C4-2B (cell line): ENCODE measurements at regions not wholly inside any gene's neighbourhood (a gene's known extent, or its start where the extent isn't known, plus 50 kb on each side); places are given as distances from the start of the nearest gene placed in this dataset.

Experiments used
- H3K27ac ChIP-seq: fragments of 450-650 bp; 2 replicates; pipeline ENCODE4 v1.5.1; 2017
- ZFX ChIP-seq: fragments of 450-650 bp; IDR thresholded peaks from 2 replicates; pipeline ENCODE4 v1.6.1; 2017
- TF ChIP-seq, protein P1 (sequence below): fragments of 450-650 bp; conservative IDR thresholded peaks from 2 replicates; pipeline ENCODE4 v1.5.1; 2017; ENCODE audit warnings: mild to moderate bottlenecking

DNA sequence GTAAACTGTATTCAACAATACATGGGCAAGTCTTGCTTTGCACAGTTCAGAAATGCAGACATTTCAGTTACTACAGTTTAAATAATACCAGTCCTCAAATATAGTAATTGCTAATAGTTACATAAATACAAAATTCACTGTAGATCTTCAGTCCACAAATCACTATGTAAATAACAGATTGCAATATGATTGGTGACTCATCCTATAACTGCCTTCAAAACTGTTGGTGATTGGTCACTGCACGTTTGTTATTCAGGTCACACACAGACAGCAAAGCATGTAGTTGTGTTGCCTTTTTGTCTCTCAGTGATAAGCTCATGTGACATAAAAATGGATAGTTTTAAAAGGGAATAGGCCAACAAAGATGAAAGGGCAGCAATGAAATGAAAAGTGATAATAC, 186.5 kb upstream of the CTTNBP2NL start:
- TF ChIP-seq, protein P1, sequence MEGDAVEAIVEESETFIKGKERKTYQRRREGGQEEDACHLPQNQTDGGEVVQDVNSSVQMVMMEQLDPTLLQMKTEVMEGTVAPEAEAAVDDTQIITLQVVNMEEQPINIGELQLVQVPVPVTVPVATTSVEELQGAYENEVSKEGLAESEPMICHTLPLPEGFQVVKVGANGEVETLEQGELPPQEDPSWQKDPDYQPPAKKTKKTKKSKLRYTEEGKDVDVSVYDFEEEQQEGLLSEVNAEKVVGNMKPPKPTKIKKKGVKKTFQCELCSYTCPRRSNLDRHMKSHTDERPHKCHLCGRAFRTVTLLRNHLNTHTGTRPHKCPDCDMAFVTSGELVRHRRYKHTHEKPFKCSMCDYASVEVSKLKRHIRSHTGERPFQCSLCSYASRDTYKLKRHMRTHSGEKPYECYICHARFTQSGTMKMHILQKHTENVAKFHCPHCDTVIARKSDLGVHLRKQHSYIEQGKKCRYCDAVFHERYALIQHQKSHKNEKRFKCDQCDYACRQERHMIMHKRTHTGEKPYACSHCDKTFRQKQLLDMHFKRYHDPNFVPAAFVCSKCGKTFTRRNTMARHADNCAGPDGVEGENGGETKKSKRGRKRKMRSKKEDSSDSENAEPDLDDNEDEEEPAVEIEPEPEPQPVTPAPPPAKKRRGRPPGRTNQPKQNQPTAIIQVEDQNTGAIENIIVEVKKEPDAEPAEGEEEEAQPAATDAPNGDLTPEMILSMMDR: no peak
- no peak for TF ChIP-seq ZFX
- H3K27ac ChIP-seq: no peak overlapping the region

DNA sequence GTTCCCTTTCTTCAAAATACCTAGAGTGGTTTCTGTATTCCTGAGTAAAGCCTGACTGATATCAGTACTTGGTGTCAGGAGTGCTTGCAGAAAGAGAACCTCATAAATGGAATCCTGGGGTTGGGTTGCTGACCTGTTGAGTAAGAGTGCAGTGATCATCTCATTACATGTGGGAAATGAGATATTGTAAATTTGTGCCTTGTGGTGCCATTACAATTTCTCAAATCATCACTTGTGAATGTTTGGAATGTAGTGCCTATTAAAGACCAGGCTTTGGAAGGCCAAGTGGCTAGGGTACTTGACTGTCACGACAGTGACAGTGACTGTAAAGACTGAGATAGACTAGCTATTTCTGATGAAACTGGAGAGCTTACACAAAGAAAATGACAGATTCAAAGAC, 176.7 kb upstream of the CTTNBP2NL start:
- H3K27ac ChIP-seq: no peak overlapping the region
- TF ChIP-seq ZFX: no peak
- TF ChIP-seq, protein P1: no peak

DNA sequence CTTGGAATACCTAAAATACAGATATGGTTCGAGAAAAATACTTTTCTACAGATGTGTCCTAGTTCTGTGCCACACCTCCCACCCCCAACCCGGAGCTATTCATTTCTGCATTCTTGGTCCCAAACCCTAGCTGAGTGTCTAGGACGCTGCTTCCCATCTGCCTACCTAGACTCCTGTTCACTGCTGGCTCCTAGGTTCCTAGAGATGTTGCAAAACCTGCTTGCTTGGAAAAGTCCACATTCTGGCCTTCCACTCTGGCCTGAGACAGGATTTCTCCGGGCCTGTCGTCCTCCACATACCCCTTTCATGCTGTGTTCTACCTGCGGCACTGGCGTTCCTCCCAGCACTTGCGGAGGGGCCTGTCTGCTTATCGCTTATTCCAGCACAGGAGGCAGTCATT, 165.8 kb upstream of the CTTNBP2NL start:
- TF ChIP-seq, protein P1: no peak
- no peak for TF ChIP-seq ZFX

DNA sequence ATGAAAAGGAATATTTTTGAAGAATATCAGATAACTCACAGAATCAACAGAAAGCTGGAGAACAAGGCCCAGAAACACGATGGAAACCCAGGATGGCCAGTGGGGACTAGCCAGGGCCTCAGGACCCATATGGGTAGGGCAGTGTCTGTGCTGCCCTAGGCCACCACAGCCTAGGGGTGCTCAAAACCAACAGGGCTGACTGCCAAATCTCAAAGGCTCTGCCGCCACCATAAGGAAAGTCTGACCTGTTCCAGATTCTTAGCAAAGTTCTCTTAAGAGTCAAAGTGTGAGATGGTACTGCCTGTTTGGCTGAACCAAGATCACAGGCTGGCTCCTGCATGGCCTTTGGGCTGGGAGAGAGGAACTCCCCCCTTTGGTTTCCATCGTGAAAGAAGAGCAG, 164.7 kb upstream of the CTTNBP2NL start:
- no peak overlapping the region for H3K27ac ChIP-seq
- TF ChIP-seq ZFX: no peak
- TF ChIP-seq, protein P1: no peak

More for the DNA sequence above, 165.8 kb upstream of the CTTNBP2NL start:
- H3K27ac ChIP-seq: no peak overlapping the region

DNA sequence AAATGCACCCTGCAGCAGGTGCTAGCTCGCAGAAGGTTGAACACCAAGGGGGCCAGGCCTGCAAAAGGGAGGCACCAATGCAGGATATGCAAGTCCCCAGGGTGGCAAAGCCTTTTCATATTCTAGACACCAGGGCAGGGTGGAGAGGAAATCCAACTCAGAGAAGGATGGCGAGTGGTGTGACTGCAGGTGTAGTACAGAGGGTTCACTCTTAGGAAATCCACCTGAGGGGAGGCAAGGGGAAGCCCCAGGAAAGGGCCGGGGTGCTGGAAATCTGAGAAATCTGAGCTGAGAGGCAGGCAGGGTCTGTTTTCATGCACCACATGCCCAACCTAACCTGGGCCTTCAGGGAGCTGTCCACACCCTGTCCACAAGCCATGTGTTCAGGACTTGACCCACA, 163.2 kb upstream of the CTTNBP2NL start:
- no peak for TF ChIP-seq ZFX
- TF ChIP-seq, protein P1: no peak
- no peak overlapping the region for H3K27ac ChIP-seq

DNA sequence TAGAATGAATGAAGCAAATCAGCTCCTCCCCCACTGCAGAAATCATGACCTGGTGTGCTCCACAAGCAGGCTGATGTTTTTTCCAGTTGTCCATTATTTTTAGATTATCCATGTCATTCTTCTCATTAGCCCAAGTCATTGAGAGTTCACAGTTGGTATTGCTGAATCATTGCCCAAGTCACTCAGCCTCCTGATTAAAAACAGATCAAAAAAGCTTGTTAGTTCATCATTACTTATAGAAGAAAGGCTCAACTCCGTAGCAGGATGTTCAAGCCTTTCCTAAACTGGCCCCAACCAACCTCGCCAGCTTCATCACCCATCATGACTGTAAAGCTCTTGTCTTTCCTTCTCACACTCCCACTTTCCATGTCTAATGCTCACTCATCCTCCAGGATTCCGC, 161.3 kb upstream of the CTTNBP2NL start:
- TF ChIP-seq, protein P1: no peak
- TF ChIP-seq ZFX: no peak

DNA sequence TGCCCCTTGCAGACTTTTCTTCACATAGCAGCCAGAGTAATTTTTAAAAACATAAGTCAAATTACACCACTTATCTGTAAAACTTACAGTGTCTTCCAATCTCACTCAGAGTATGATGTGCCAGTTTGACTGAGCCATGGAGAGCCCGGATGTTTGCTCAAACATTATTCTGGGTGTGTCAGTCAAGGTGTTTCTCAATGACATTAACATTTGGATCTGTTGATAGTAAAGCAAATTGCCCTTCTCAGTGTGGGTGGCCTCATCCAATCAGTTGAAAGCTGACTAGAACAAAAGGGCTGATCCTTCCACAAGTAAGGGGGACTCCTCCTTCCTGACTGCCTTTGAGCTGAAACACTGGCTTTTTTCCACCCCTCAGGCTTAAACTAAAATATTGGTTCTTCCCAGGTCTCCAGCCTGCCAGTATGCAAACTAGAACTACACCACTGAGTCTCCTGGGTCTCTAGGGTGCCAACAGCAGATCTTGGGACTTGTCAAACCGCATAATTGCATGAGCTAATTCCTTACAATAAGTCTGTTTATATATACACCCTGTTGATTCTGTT, 157.9 kb upstream of the CTTNBP2NL start:
- H3K27ac ChIP-seq: no peak overlapping the region
- TF ChIP-seq, protein P1: no peak
- TF ChIP-seq ZFX: no peak

More for the DNA sequence above, 161.3 kb upstream of the CTTNBP2NL start:
- H3K27ac ChIP-seq: no peak overlapping the region
